ENCODE measurements at regions not wholly inside any gene's neighbourhood (a gene's known extent, or its start where the extent isn't known, plus 50 kb on each side); places are given as distances from the start of the nearest gene placed in this dataset.

GRCh38 chr13:84865783-84866221 lies 933.4 kb downstream of the SLITRK6 start:
- no peak for TF ChIP-seq CTCF (IDR thresholded peaks at IDR 0.05; ENCODE audit: low read depth, low read length)
- TF ChIP-seq EZH2phosphoT487 (IDR thresholded peaks at IDR 0.05; ENCODE audit: low read depth), result no peak
